Pancreas (tissue), 10 donors: ENCODE measurements at regions not wholly inside any gene's neighbourhood (a gene's known extent, or its start where the extent isn't known, plus 50 kb on each side); places are given as distances from the start of the nearest gene placed in this dataset.

ENCODE experiments used
- ATAC-seq, 4 donors: fragments of 200-7000 bp; cut with Tn5 transposase; one replicate each; pipeline versions ENCODE4 v1.8.0 to v1.9.1; 2020; ENCODE audit warnings: mild to moderate bottlenecking in 4 of 4, moderate library complexity in 4 of 4
- DNase-seq, 6 donors: peaks; one replicate each; pipeline ENCODE4 v3.0.0-alpha.2; 2020
- FAIRE-seq: peaks from 2 replicates; lab custom pipeline; 2012; peaks lifted over from hg19 to GRCh38; lab: Jason Lieb, UNC
- H3K27ac ChIP-seq, 4 donors: fragments of 200-600 bp; sonication (generic); 1 replicate in 3 of 4; 2 replicates in 1 of 4; pipeline versions ENCODE4 v1.5.0 to v1.8.0; 2020
- H3K27me3 ChIP-seq, 4 donors: fragments of 200-600 bp; one replicate each; pipeline ENCODE4 v1.8.0; 2021
- H3K36me3 ChIP-seq, 3 donors: fragments of 200-600 bp; sonication (generic) in 1 of 3; one replicate each; pipeline versions ENCODE4 v1.5.0 to v1.8.0; 2020 to 2021
- H3K4me1 ChIP-seq, 3 donors: fragments of 200-600 bp; one replicate each; pipeline ENCODE4 v1.8.0; 2021
- H3K4me3 ChIP-seq, 4 donors: fragments of 200-600 bp; sonication (generic) in 2 of 4; one replicate each; pipeline versions ENCODE4 v1.5.0 to v1.8.0; 2020 to 2021
- H3K9me3 ChIP-seq, 4 donors: fragments of 200-600 bp; one replicate each; pipeline ENCODE4 v1.8.0; 2021
- WGBS, 2 donors: extraction: QIAGEN DNeasy Blood & Tissue Kit; methylation state at CpG; one replicate each; pipeline ENCODE4 v1.1.7; 2013; 5-methylcytosine and 5-hydroxymethylcytosine counted together
- intact Hi-C, 3 donors: fragments of 100-400 bp; cut with DNase I; formaldehyde crosslinking; loops; one replicate each; pipeline versions ENCODE4 v1.11.1 to v1.14.2; 2022
- TF ChIP-seq, protein P1 (sequence below), 4 donors: fragments of 200-600 bp; sonication (generic) in 3 of 4; IDR thresholded peaks; one replicate each; pipeline versions ENCODE4 v1.5.0 to v1.8.0; 2021; ENCODE audit warnings: antibody characterized with exemption in 4 of 4
- donor health status: healthy with polysubstance abuse.
- donor health status: DM: no; HTN: no; CAD: no; lungs with moderate emphysema.
- donor health status: DM: no; HTN: no; CAD: no.
- donor health status: control.
- donor health status: control.
- donor health status: Bipolar disorder and iron deficiency.
- donor health status: DM: yes; HTN: yes; CAD: no.
- donor health status: DM: no; HTN: no; CAD: no.
- donor health status: DM: no; HTN: no; CAD: no.
- donor health status: DM: yes; HTN: yes; CAD: no.

DNA sequence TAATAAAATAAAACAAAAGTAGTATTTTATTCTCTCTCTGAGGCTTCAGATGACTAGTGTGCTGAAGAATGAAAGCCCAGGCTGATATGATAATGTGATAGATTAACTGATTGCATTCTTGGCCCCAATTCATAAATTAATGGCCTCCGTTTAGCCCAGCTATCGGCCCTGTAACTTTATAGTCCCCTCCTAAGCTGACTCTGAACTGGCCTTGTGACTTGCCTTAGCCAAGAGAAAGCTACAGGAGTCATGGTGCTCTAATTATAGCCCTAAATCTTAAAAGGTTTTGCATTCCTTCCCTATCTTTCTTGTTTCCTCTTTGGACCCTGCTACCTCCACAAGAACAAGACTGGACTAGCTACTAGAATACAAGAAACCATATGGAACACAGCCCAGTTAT is 123.2 kb upstream of the EPHA3 start:
- Histone ChIP-seq H3K36me3 (no peaks in the 10 kb centered on the region), H3K27me3 (no peaks in the 10 kb centered on the region), H3K4me3 (no peak overlapping the region), H3K4me1 (no peaks in the 10 kb centered on the region), H3K27ac (no peak overlapping the region), H3K9me3 (no peaks in the 10 kb centered on the region)
- DNase-seq = no peak
- TF ChIP-seq, protein P1, sequence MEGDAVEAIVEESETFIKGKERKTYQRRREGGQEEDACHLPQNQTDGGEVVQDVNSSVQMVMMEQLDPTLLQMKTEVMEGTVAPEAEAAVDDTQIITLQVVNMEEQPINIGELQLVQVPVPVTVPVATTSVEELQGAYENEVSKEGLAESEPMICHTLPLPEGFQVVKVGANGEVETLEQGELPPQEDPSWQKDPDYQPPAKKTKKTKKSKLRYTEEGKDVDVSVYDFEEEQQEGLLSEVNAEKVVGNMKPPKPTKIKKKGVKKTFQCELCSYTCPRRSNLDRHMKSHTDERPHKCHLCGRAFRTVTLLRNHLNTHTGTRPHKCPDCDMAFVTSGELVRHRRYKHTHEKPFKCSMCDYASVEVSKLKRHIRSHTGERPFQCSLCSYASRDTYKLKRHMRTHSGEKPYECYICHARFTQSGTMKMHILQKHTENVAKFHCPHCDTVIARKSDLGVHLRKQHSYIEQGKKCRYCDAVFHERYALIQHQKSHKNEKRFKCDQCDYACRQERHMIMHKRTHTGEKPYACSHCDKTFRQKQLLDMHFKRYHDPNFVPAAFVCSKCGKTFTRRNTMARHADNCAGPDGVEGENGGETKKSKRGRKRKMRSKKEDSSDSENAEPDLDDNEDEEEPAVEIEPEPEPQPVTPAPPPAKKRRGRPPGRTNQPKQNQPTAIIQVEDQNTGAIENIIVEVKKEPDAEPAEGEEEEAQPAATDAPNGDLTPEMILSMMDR (IDR thresholded peaks at IDR 0.05) = no peak
- FAIRE-seq = no peak
- intact Hi-C loops = no loop called here
- ATAC-seq = no peak
- 71 to 76% methylated on average over 2 of the region's 2 CpGs for WGBS, 2 donors

DNA sequence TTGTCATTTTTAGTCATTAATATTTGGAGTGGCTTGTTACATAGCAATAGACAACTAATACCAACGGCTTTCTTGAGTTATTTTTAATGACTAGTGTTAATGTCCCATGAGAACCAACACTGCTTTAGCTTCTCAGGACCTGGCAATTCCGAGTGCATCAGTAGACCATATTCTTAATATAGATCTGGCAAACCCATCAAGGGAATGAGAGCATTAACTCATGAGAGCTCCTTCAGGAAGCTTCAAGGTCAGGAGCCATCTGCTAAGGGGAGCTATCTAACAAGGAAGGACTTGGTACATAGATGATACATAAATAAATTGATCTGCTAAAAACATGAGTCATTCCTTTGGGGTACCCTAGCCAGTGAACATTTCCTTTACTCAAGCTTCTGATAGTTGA is 122.6 kb upstream of the EPHA3 start:
- no peak for FAIRE-seq
- Histone ChIP-seq H3K4me1 (no peaks in the 10 kb centered on the region), H3K36me3 (no peaks in the 10 kb centered on the region), H3K27ac (no peak overlapping the region), H3K27me3 (no peaks in the 10 kb centered on the region), H3K9me3 (no peaks in the 10 kb centered on the region), H3K4me3 (no peak overlapping the region)
- 57 to 64% methylated on average over 2 of the region's 2 CpGs for WGBS, 2 donors
- intact Hi-C loops = no loop called here
- DNase-seq = no peak
- no peak for ATAC-seq
- TF ChIP-seq, protein P1 (IDR thresholded peaks at IDR 0.05) = no peak

DNA sequence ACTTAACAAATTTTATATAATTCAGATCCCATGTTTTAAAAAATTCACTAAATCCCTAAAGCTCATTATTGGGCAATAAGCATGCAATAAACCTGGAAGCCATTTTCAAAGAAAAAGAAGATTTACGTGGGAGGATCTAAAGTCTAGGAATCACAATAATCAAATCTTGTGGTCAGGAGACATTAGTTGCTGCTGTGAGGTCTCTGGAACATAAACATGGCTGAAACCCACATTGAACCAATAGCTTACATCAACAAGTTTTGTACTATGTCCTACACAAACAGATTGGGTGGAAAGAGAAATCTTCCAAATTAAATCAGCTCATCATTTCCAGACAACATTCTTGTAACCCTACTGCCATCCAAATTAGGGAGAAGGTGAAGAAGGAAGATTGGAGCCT is 121.9 kb upstream of the EPHA3 start:
- ATAC-seq = no peak
- FAIRE-seq = no peak
- Histone ChIP-seq H3K4me1 (no peaks in the 10 kb centered on the region), H3K27me3 (no peaks in the 10 kb centered on the region), H3K27ac (no peak overlapping the region), H3K9me3 (no peaks in the 10 kb centered on the region), H3K36me3 (no peaks in the 10 kb centered on the region), H3K4me3 (no peak overlapping the region)
- WGBS, 2 donors = 77 to 79% methylated on average over 1 of the region's 1 CpG
- intact Hi-C loops = no loop called here
- no peak for DNase-seq
- TF ChIP-seq, protein P1 (IDR thresholded peaks at IDR 0.05) = no peak

DNA sequence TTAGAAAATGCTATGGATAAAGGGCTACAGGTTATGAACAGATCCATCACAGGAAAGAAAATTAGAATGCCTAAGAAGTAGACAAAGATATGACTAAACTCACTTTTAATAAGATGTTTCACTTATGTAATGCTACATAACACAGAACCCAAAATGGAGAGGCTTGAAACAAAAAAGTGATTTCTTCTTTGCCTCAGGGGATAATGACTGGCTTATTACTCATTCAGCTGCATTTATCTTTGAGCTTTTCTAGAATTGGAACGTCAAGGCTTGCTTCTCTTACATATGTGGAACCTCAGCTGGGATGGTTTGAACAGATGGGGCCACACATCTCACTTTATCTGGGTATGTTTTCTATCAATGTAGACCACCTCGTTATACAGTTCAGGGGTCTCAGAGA is 120.6 kb upstream of the EPHA3 start:
- 38 to 43% methylated on average over 2 of the region's 2 CpGs for WGBS, 2 donors
- no peak for DNase-seq
- Histone ChIP-seq H3K36me3 (no peaks in the 10 kb centered on the region), H3K4me1 (no peaks in the 10 kb centered on the region), H3K27ac (no peak overlapping the region), H3K4me3 (no peak overlapping the region), H3K9me3 (no peaks in the 10 kb centered on the region), H3K27me3 (no peaks in the 10 kb centered on the region)
- no peak for FAIRE-seq
- TF ChIP-seq, protein P1 (IDR thresholded peaks at IDR 0.05) = no peak
- ATAC-seq = peak in 1 of 4 donors; percentile 23
- intact Hi-C loops = no loop called here

DNA sequence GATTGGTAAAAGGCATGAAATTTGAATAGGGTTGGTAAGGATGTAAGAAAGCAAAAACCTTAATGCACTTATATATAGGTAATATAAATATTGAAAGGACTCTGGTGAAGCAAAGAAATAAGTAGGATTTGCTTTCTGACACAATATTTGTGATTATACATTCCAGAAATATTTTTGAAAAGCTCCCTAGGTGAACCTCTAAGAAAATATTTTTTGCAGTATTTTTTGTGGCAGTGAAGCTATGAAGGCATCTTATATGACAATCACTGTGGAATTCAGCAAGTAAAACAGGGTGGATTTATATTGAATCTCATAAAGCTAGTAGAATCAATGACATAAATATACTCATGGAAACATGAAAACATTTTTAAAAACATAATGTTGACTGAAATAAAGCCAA is 119.6 kb upstream of the EPHA3 start:
- H3K4me3 ChIP-seq = no peak overlapping the region
- no peaks in the 10 kb centered on the region for H3K9me3 ChIP-seq
- H3K27me3 ChIP-seq = no peaks in the 10 kb centered on the region
- DNase-seq (no peak), FAIRE-seq (no peak), ATAC-seq (no peak)
- intact Hi-C loops = no loop called here
- H3K27ac ChIP-seq = no peak overlapping the region
- H3K4me1 ChIP-seq = no peaks in the 10 kb centered on the region
- H3K36me3 ChIP-seq = no peaks in the 10 kb centered on the region
- TF ChIP-seq, protein P1 (IDR thresholded peaks at IDR 0.05) = no peak
